C4-2B (cell line): ENCODE measurements at regions not wholly inside any gene's neighbourhood (a gene's known extent, or its start where the extent isn't known, plus 50 kb on each side); places are given as distances from the start of the nearest gene placed in this dataset.

Experiments used
- CTCF ChIP-seq: fragments of 450-650 bp; conservative IDR thresholded peaks from 2 replicates; pipeline ENCODE4 v1.5.1; 2017; ENCODE audit warnings: mild to moderate bottlenecking
- ZFX ChIP-seq: fragments of 450-650 bp; IDR thresholded peaks from 2 replicates; pipeline ENCODE4 v1.6.1; 2017

DNA sequence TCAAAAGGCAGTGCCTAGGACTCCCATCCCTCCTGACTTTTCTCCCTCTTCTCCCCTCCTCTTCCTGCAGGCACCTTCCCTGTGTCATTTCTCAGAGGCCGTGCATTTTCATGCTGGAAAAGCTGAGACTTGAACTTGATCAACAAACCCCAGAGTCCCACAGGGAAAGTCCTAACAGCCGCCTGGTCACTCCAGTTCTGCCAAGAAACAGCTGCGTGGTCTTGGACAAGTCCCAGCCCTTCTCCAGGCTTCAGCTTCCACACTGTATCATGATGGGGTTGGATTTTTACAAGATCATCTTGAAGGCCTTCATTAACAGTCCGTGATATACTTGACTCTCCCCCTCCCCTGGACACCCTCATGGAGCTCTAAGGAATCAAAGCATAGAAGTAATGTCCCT, 366.0 kb downstream of the BCOR start:
- TF ChIP-seq CTCF (no peak), ZFX (no peak)
